ENCODE measurements at regions not wholly inside any gene's neighbourhood (a gene's known extent, or its start where the extent isn't known, plus 50 kb on each side); places are given as distances from the start of the nearest gene placed in this dataset.

DNA sequence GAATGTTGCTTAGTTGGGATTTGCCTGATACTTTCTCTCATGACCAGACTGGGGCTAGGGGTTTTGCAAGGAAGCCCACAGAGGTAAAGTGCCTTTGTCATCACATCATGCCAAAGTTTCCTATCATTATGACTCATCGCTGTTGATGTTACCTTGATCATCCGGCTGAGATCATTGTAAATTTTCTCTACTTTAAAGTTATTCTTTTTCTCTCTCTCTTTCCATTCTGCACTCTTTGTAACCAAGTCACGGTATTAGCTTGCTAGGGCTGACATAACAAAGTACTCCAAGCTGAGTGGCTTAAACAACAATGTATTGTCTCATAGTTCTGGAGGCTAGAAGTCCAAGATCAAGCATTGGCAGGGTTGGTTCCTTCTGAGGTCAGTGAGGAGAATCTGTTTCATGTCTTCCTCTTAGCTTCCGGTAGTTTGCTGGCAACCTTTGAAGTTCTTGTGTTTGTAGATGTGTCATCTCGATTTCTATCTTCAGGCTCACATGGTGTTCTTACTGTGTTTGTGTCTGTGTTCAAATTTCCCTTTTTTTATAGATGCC, 113.0 kb downstream of the DTHD1 start:
- no peak for DNase-seq
- no peak for TF ChIP-seq GATA1 (IDR thresholded peaks at IDR 0.05; ENCODE audit: low read depth, low read length)
- TF ChIP-seq POLR2A (IDR thresholded peaks at IDR 0.05; ENCODE audit: low read length) = no peak

DNA sequence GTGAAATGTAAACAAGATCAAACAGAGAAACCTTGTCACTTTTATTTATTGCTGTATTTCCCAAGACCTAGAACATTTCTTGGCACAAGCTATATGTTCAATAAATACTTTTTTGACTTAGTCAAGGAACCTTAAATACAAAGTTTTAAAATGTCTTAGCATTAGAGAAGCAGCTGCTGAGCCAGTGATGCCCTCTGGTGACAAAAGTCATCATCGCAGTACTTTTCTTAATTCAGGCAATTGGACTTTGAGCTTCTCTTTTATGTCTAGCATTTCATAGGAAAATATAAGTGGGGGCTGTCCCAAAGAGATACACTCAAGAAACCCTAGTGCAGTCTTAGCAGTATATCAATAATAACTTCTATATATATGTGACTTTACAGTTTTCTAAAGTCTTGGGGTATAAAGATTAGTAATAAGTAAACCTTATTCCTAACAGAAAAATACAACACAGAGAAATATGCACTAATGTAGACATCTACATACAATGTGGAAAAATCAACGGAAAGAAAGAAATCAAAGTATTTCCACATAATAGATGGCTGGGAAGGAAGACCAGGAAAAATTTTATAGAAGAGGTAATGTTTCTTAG, 118.4 kb downstream of the DTHD1 start:
- peak; percentile 1 to 25 for DNase-seq
- TF ChIP-seq GATA1 (IDR thresholded peaks at IDR 0.05; ENCODE audit: low read depth, low read length) (no peak), POLR2A (IDR thresholded peaks at IDR 0.05; ENCODE audit: low read length) (no peak)

DNA sequence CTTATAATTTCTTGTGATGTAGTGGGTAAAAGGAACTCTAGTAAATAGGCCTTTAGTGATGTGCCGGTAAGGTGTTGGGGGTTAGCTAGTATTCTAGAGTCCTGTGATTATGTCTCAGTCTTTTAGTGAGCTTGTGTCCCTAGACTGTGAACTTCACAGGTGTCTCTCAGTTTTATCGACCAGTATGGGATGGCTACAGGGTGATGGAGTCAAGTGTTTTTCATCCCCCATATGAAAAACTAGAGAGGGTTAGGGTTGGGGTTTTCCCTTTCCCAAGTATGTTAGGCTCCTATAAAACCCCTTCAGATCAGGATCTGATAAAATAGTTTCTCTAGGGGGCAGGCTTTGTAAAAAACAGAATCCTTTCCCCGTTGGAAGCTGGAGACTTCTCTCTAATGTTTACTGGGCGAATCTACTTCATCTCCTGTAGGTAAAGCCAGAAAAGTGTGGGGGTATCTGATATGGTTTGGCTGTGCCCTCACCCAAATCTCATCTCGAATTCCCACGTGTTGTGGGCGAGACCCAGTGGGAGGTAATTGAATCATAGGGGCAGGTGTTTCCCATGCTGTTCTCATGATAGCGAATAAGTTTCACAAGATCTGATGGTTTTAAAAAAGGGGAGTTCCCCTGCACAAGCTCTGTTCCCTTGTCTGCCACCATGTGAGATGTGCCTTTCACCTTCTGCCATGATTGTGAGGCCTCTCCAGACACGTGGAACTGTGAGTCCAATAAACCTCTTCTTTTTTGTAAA, 120.8 kb downstream of the DTHD1 start:
- no peak for TF ChIP-seq GATA1 (IDR thresholded peaks at IDR 0.05; ENCODE audit: low read depth, low read length)
- no peak for TF ChIP-seq POLR2A (IDR thresholded peaks at IDR 0.05; ENCODE audit: low read length)
- no peak for DNase-seq

DNA sequence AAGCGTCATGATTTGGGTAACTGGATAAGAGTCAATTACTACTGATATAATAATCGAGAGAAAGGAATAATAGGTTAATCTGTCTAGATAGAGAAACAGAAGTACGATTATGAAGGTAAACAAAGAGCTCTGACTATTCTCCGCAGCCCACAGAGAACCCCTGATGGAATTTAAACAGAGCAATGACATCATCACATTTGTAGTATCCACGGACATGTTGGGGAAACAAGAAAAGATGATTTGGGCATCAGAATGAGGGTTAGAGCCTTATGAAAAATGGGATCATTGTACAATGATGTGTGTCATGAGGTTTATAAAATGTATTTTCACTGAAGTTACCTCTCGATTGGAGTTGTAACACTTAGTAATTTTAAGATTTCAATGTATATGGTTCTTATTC, 129.9 kb downstream of the DTHD1 start:
- TF ChIP-seq POLR2A (IDR thresholded peaks at IDR 0.05; ENCODE audit: low read length) (no peak), GATA1 (IDR thresholded peaks at IDR 0.05; ENCODE audit: low read depth, low read length) (no peak)
- no peak for DNase-seq

DNA sequence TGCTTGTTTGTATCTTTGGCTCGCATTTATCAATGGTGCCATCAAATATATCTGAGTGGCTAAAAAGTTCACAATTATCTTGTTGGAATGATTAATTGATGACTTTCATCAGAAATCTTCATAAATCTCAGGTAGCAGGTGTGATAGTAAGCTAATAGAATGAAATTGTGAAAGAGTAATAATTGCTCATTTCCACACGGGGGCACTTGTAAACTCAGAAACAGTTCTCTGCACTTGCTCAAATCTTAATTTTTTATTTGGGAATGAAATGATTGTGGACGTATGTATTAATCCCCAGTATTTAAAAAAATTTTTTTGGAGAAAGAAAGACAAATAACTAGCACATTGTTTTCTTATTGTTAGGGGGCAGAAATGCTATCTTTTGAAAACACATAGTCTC, 132.8 kb downstream of the DTHD1 start:
- TF ChIP-seq GATA1 (IDR thresholded peaks at IDR 0.05; ENCODE audit: low read depth, low read length) (no peak), POLR2A (IDR thresholded peaks at IDR 0.05; ENCODE audit: low read length) (no peak)
- DNase-seq = no peak

DNA sequence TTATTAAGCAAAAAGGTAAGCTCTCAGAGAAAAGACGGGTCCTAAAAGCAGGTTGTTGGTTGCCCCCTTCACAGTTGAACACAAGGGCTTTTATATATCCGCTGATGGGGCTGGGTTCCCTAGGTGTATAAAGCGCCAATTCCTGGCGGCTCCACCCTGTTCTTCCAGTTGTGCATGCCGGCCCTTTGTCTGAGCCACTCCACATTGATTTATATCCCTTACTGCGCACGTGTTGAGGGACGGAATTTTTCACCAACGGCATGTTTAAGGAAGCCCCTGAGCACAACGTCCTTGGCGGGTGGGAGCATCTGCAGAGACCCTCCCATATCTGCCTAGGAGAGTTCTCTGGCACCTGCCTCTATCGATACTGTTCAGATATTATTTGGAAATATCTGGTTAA, 135.7 kb downstream of the DTHD1 start:
- no peak for TF ChIP-seq POLR2A (IDR thresholded peaks at IDR 0.05; ENCODE audit: low read length)
- TF ChIP-seq GATA1 (IDR thresholded peaks at IDR 0.05; ENCODE audit: low read depth, low read length) = no peak
- no peak for DNase-seq

DNA sequence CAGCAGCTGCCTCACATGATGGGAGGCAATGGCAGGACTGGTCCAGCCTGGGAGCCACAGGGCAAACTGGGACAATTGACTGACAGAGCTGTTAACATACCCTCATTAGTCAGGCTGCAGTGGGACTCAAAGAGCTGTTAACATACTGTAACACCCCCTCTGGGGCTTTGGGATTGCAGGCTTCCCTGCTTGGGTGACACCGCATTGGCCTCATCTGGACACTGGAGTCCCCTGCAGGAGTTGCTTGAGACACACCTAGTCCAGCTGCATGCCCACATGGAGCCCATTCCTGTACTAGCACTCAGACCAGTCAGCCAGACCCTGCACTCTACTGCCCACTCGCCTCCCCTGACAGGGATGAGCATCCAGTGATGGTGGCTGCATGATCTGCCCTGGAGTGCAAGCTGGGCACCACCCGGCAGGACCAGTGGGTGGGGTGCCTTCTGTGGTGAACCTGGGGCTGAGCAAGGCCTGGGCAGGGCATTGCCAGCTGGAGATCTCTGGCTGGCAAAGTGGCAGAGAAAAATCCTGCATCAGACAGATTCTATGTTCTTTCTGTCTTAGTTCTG, 138.8 kb downstream of the DTHD1 start:
- TF ChIP-seq POLR2A (IDR thresholded peaks at IDR 0.05; ENCODE audit: low read length) = no peak
- TF ChIP-seq GATA1 (IDR thresholded peaks at IDR 0.05; ENCODE audit: low read depth, low read length) = no peak
- no peak for DNase-seq

DNA sequence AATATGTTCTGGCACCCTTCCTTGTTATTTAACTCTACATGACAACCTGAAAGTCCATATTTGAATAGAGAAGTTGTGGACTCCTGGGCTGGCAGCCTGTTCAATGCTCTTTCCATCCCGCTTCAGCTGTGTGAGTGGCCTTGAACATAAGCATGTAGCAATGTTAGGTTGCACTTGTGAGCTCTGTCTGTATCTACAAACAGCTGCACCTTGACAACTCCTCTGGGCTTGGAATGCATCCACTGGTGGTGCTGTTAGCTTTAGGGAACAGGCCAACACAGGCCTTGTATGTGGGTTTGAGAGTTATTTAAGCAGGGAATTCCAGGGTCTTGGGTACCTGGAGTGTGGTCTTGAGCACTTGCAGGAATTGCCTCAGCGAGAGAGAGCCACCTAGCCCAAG, 141.2 kb downstream of the DTHD1 start:
- TF ChIP-seq GATA1 (IDR thresholded peaks at IDR 0.05; ENCODE audit: low read depth, low read length) (no peak), POLR2A (IDR thresholded peaks at IDR 0.05; ENCODE audit: low read length) (no peak)
- no peak for DNase-seq

DNA sequence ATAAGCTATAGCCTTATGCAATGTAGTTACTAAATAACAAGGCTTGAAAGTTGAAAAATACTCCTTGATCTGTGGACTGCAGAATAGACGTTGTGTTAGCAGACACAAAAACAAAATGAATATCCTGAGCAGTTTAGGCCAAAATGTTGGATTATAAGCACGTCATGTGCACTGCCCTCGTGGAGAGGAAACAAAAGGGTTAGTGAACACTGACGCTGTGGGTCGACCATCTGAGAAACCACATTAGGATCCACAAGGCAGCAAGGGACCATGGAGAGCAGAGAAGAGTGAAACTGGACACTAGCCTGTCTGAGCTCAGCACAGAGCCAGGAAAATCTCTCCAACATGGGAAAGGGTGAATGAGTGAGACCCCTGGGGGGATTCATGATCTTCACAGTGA, 145.3 kb downstream of the DTHD1 start:
- TF ChIP-seq POLR2A (IDR thresholded peaks at IDR 0.05; ENCODE audit: low read length) (no peak), GATA1 (IDR thresholded peaks at IDR 0.05; ENCODE audit: low read depth, low read length) (no peak)
- no peak for DNase-seq

DNA sequence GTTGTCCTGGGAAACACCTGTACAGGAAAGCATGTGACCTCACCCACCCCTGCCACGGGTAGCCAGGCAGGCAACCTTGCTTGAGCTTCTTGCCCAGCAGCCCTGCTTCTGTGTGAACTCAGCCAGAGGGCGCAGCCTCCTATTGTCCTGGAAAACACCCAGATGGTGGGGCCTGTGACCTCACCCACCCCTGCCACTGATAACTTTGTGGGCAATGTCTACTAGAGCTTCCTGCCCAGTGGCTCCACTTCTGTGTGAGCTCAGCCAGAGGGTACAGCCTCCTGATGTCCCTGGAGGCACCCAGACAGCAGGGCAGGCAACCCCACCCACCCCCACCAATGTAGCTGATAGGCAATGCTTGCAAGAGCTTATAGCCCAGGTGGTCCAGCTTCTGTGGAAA, 146.3 kb downstream of the DTHD1 start:
- DNase-seq = no peak
- TF ChIP-seq POLR2A (IDR thresholded peaks at IDR 0.05; ENCODE audit: low read length) (no peak), GATA1 (IDR thresholded peaks at IDR 0.05; ENCODE audit: low read depth, low read length) (no peak)

DNA sequence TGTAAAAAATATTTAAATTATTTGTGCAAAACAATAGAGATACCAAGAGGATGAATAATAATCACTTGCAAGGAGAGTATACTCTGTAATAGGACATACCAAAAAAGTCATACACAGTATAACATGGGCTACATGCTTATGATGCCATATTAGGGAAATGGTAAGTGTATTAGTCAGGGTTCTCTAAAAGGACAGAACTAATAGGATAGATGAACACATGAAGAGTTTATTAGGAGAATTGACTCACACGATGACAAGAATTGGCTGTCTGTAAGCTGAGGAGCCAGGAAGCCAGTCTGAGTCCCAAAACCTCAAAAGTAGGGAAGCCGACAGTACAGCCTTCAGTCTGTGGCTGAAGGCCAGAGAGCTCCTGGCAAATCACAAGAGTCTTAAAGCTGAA, 151.2 kb downstream of the DTHD1 start:
- no peak for DNase-seq

DNA sequence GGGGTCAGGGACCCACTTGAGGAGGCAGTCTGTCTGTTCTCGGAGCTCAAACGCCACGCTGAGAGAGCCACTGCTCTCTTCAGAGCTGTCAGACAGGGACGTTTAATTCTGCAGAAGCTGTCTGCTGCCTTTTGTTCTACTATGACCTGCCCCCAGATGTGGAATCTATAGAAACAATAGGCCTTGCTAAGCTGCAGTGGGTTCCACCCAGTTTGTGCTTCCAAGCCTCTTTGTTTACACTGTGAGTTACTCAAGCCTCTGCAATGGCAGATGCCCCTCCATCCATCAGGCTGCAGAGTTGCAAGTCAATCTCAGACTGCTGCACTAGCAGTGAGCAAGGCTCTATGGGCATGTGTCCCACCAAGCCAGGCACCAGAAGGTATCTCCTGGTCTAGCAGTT, 158.1 kb downstream of the DTHD1 start:
- no peak for TF ChIP-seq GATA1 (IDR thresholded peaks at IDR 0.05; ENCODE audit: low read depth, low read length)
- TF ChIP-seq POLR2A (IDR thresholded peaks at IDR 0.05; ENCODE audit: low read length) = no peak
- no peak for DNase-seq

More for the DNA sequence above, 151.2 kb downstream of the DTHD1 start:
- TF ChIP-seq GATA1 (IDR thresholded peaks at IDR 0.05; ENCODE audit: low read depth, low read length) (no peak), POLR2A (IDR thresholded peaks at IDR 0.05; ENCODE audit: low read length) (no peak)

DNA sequence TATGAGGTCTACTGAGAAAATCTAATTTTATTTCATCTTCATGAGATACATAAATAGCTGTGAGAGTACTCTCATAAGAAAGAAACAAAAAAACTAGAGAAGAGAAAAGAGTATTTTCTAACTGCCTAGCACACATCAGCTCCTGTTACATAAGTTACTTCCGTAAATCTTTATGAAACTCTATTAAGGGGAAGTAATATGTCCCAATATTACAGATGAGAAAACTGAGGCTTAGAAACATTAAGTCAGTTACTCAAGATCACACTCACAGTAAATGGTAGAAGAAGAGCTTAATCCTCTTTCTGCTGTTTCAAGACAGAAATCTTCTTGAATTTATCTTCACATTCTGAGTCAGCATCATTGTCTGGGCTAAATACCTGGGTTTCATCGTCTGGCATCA, 164.1 kb downstream of the DTHD1 start:
- no peak for TF ChIP-seq POLR2A (IDR thresholded peaks at IDR 0.05; ENCODE audit: low read length)
- TF ChIP-seq GATA1 (IDR thresholded peaks at IDR 0.05; ENCODE audit: low read depth, low read length) = no peak
- no peak for DNase-seq

DNA sequence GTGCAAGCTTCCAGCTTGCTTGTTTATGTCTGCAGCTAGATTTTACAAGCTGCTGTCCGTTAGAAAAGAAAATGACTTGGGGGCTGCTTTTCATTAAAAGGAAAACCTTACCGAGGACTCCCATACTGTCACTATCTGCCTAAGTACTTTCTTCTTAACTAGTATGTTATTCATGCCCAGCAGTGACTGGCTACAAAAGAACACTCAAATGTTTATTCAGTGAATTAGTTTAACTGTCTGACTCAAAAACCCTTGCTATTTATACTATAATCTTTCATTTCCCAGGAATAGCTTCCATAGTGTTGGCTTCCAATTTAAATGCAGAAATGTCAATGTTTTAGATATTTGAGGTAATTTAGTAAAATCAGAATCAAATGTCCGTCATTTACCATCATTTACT, 164.9 kb downstream of the DTHD1 start:
- no peak for DNase-seq
- TF ChIP-seq GATA1 (IDR thresholded peaks at IDR 0.05; ENCODE audit: low read depth, low read length) = no peak
- TF ChIP-seq POLR2A (IDR thresholded peaks at IDR 0.05; ENCODE audit: low read length) = no peak

DNA sequence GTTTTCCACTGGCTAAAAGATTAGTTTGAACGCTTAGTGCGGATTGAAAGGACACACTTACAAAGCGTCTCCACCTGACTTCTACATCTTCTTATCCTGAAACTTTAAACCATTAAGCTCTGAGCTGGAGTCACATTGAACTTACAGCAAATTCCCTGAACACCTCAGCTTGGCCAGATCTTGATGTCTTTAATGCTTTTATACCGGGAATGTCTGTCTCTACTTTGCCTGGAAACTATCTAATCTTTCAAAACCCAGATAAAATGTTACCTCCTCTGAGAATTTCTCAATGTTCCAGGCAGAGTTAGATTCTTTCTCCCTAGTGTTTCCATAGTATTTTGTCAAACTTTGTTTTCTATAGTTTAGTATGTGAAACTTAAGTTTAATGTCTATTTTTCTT, 179.9 kb downstream of the DTHD1 start:
- TF ChIP-seq POLR2A (IDR thresholded peaks at IDR 0.05; ENCODE audit: low read length) (no peak), GATA1 (IDR thresholded peaks at IDR 0.05; ENCODE audit: low read depth, low read length) (no peak)
- no peak for DNase-seq
